Esophagus muscularis mucosa (tissue), 4 donors: ENCODE measurements at regions not wholly inside any gene's neighbourhood (a gene's known extent, or its start where the extent isn't known, plus 50 kb on each side); places are given as distances from the start of the nearest gene placed in this dataset.
"Not testable (repeated sequence)": the region's sequence is repeated elsewhere in the genome, so short reads cannot be mapped to it uniquely, and the experiment has no call there.

Experiments
- DNase-seq: peaks from one replicate; pipeline ENCODE4 v3.0.0-alpha.2; 2017; ENCODE audit errors: extremely low spot score
- H3K27ac ChIP-seq, 4 donors: fragments of 200-600 bp; sonication (generic); replicated peaks in 1 of 4; 1 replicate in 3 of 4; 2 replicates in 1 of 4; pipeline ENCODE4 v1.5.1; 2016 to 2019; ENCODE audit warnings: mild to moderate bottlenecking in 1 of 4
- H3K27me3 ChIP-seq, 4 donors: fragments of 200-600 bp; sonication (generic); one replicate each; pipeline versions ENCODE4 v1.5.1 to v1.6.0; 2016 to 2019
- H3K36me3 ChIP-seq, 4 donors: fragments of 200-600 bp; sonication (generic); one replicate each; pipeline ENCODE4 v1.5.1; 2016 to 2019
- H3K4me1 ChIP-seq, 4 donors: fragments of 200-600 bp; sonication (generic); one replicate each; pipeline ENCODE4 v1.5.1; 2016 to 2019
- H3K4me3 ChIP-seq, 4 donors: fragments of 200-600 bp; sonication (generic); 1 replicate in 2 of 4; 2 replicates in 2 of 4; pipeline ENCODE4 v1.5.1; 2016 to 2019; ENCODE audit warnings: mild to moderate bottlenecking in 4 of 4, moderate library complexity in 1 of 4
- H3K9me3 ChIP-seq, 4 donors: fragments of 200-600 bp; sonication (generic); 1 replicate in 3 of 4; 2 replicates in 1 of 4; pipeline ENCODE4 v1.5.1; 2016 to 2019
- CTCF ChIP-seq, 3 experiments: fragments of 200-600 bp in 2 of 3; fragments of 450-650 bp in 1 of 3; sonication (generic) in 2 of 3; IDR thresholded peaks; one replicate each; pipeline ENCODE4 v1.5.1; 2017 to 2019; ENCODE audit warnings: antibody characterized with exemption in 3 of 3, mild to moderate bottlenecking in 2 of 3, moderate library complexity in 1 of 3
- EP300 ChIP-seq: sonication (generic); formaldehyde crosslinking; IDR thresholded peaks from one replicate; pipeline ENCODE4 v1.6.1; 2017; ENCODE audit warnings: antibody characterized with exemption
- POLR2A ChIP-seq: fragments of 450-650 bp; IDR thresholded peaks from one replicate; pipeline ENCODE4 v1.6.1; 2017; ENCODE audit warnings: antibody characterized with exemption, moderate library complexity, mild to moderate bottlenecking, low read depth
- POLR2AphosphoS5 ChIP-seq, 2 donors: sonication (generic); formaldehyde crosslinking; IDR thresholded peaks; one replicate each; pipeline ENCODE4 v1.6.1; 2017; ENCODE audit warnings: antibody characterized with exemption in 2 of 2
- WGBS: methylation state at CpG from one replicate; pipeline ENCODE4 v1.1.5; 2018; 5-methylcytosine and 5-hydroxymethylcytosine counted together
- intact Hi-C: fragments of 100-400 bp; cut with DNase I; formaldehyde crosslinking; loops from one replicate; pipeline ENCODE4 v1.15.1; 2023

- Histone ChIP-seq H3K27me3 (no peaks in the 10 kb centered on the region), H3K27ac (no peak overlapping the region), H3K4me1 (no peaks in the 10 kb centered on the region), H3K9me3 (no peaks in the 10 kb centered on the region), H3K36me3 (no peaks in the 10 kb centered on the region), H3K4me3 (no peak overlapping the region)
- intact Hi-C loops = loop anchor here (10.0 kb wide), 1 partner anchor 1944 kb away; no protein-coding TSS in a partner anchor
- WGBS = 22% methylated on average over 5 of the region's 5 CpGs
- TF ChIP-seq EP300 (no peak), CTCF (IDR thresholded peaks at IDR 0.05) (no peak), POLR2AphosphoS5 (IDR thresholded peaks at IDR 0.05) (no peak), POLR2A (no peak)
- DNase-seq = no peak
Measured at GRCh38 chr3:66931291-66931690, 66.8 kb upstream of the KBTBD8 start.

DNA sequence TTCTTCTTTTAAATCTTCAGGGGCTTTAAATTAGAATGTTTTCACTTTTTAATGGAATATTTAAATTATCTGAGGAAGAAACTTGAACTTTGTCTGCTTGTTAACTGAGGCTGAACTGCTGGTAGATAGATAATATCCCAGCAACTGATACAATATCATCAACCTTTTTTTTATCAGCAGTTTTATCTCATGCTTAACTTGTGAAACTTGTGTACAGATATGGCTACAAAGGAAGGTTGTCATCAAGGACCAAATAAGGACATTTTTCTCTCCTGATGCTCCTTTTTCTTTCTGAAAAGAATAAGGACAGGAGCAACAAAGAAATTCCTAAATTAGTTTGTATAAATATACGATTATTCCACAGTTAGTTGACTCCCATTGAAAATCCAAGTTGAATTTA lies 66.4 kb upstream of the KBTBD8 start:
- Histone ChIP-seq H3K4me1 (no peaks in the 10 kb centered on the region), H3K27ac (no peak overlapping the region), H3K4me3 (no peak overlapping the region), H3K36me3 (no peaks in the 10 kb centered on the region), H3K27me3 (no peaks in the 10 kb centered on the region), H3K9me3 (no peaks in the 10 kb centered on the region)
- no peak for DNase-seq
- intact Hi-C loops = loop anchor here (10.0 kb wide), 1 partner anchor 1943 kb away; no protein-coding TSS in a partner anchor
- TF ChIP-seq CTCF (IDR thresholded peaks at IDR 0.05) (no peak), EP300 (no peak), POLR2A (no peak), POLR2AphosphoS5 (IDR thresholded peaks at IDR 0.05) (no peak)
- 60% methylated on average over 1 of the region's 1 CpG for WGBS

- no peaks in the 10 kb centered on the region for H3K9me3 ChIP-seq
- no peak overlapping the region for H3K4me3 ChIP-seq
- H3K27ac ChIP-seq = no peak overlapping the region
- intact Hi-C loops = loop anchor here (10.0 kb wide), 1 partner anchor 1942 kb away; no protein-coding TSS in a partner anchor
- TF ChIP-seq POLR2A = no peak
- TF ChIP-seq CTCF (IDR thresholded peaks at IDR 0.05) = no peak
- no peak for TF ChIP-seq POLR2AphosphoS5 (IDR thresholded peaks at IDR 0.05)
- no peak for TF ChIP-seq EP300
- no peak for DNase-seq
- no peaks in the 10 kb centered on the region for H3K4me1 ChIP-seq
- no peaks in the 10 kb centered on the region for H3K27me3 ChIP-seq
- no peaks in the 10 kb centered on the region for H3K36me3 ChIP-seq
Measured at GRCh38 chr3:66933233-66933632, 64.9 kb upstream of the KBTBD8 start.

- WGBS = 96% methylated on average over 1 of the region's 1 CpG
- no peak overlapping the region for H3K27ac ChIP-seq
- H3K9me3 ChIP-seq = no peaks in the 10 kb centered on the region
- H3K4me3 ChIP-seq = no peak overlapping the region
- no peaks in the 10 kb centered on the region for H3K4me1 ChIP-seq
- TF ChIP-seq POLR2AphosphoS5 (IDR thresholded peaks at IDR 0.05) (no peak), CTCF (IDR thresholded peaks at IDR 0.05) (no peak), POLR2A (no peak), EP300 (no peak)
- DNase-seq = no peak
- H3K36me3 ChIP-seq = no peaks in the 10 kb centered on the region
- H3K27me3 ChIP-seq = no peaks in the 10 kb centered on the region
- intact Hi-C loops = loop anchor here (10.0 kb wide), 1 partner anchor 1941 kb away; no protein-coding TSS in a partner anchor
Measured at GRCh38 chr3:66934041-66934440, 64.1 kb upstream of the KBTBD8 start.

DNA sequence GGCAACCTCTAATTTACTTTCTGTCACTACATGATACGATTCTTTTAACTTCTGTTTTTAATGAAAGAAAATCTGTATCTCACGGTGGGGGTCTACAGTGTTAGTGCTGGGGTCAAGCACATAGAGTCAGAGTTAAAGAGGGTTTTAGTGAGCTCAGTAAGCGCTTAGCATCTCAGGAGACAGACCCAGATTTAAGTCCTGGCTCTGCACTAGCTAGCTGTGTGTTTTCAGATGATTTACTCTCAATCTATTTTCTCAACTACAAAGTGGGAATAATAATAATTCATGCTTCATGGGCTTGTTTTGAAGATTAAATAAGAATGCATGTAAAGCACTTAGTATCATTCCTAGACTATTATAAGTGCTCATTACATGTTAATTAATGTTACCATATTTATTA lies 63.4 kb upstream of the KBTBD8 start:
- H3K36me3 ChIP-seq = no peaks in the 10 kb centered on the region
- no peaks in the 10 kb centered on the region for H3K4me1 ChIP-seq
- no peak for DNase-seq
- H3K27me3 ChIP-seq = no peaks in the 10 kb centered on the region
- intact Hi-C loops = loop anchor here (10.0 kb wide), 1 partner anchor 1940 kb away; no protein-coding TSS in a partner anchor
- no peak overlapping the region for H3K27ac ChIP-seq
- TF ChIP-seq POLR2AphosphoS5 (IDR thresholded peaks at IDR 0.05) (no peak), POLR2A (no peak), EP300 (no peak), CTCF (IDR thresholded peaks at IDR 0.05) (no peak)
- H3K4me3 ChIP-seq = no peak overlapping the region
- WGBS = 89% methylated on average over 3 of the region's 3 CpGs
- H3K9me3 ChIP-seq = no peaks in the 10 kb centered on the region

DNA sequence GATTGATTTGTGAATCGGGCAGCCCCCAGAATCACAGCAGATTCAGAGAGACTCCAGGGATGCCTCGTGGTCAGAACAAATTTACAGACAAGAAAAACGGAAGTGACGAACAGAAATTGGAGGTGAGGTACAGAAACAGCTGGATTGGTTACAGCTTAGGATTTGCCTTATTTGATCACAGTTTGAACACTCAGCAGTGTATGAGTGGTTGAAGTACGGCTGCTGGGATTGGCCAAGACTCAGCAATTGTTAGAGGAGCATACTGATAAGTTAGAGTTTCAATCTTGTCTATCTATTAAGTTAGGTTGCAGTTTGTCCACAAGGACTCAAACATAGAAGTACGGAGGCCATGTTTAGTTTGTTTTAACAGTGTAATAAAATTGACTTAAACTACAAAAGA lies 61.1 kb upstream of the KBTBD8 start:
- H3K4me3 ChIP-seq, H3K27me3 ChIP-seq, H3K9me3 ChIP-seq, H3K27ac ChIP-seq, DNase-seq, H3K36me3 ChIP-seq, H3K4me1 ChIP-seq: not testable (repeated sequence)
- intact Hi-C loops = loop anchor here (10.0 kb wide), 1 partner anchor 1938 kb away; no protein-coding TSS in a partner anchor
- 67% methylated on average over 6 of the region's 6 CpGs for WGBS
